ENCODE measurements at regions not wholly inside any gene's neighbourhood (a gene's known extent, or its start where the extent isn't known, plus 50 kb on each side); places are given as distances from the start of the nearest gene placed in this dataset.

GRCh38 chr13:80476953-80477352 lies 136.0 kb upstream of the SPRY2 start:
- ChIA-PET RAD21 (ENCODE audit: unreplicated experiment) (interaction anchor here (0.8 to 3.7 kb wide), 29 partner anchors 9 to 270 kb away, joined by 3 to 33 read pairs (median 4); no protein-coding TSS in a partner anchor), SMC1A (ENCODE audit: uncharacterized antibody, unreplicated experiment) (interaction anchor here (0.6 to 11.2 kb wide), 27 partner anchors 9 to 541 kb away, joined by 3 to 209 read pairs (median 4); partner anchors contain the start of gene SPRY2), POLR2A (interaction anchor here (0.6 to 1.5 kb wide), 11 partner anchors 8 to 134 kb away, joined by 3 to 5 read pairs (median 3); no protein-coding TSS in a partner anchor), CTCF (interaction anchor here (0.7 to 3.2 kb wide), 13 partner anchors 9 to 541 kb away, joined by 3 to 12 read pairs (median 3); no protein-coding TSS in a partner anchor)
- in situ Hi-C loops (cut with MboI) (no loop called here), intact Hi-C loops (cut with micrococcal nuclease; ENCODE audit: unreplicated experiment) (no loop called here)
- Histone ChIP-seq H3K9ac (ENCODE audit: control insufficient read depth, insufficient read depth, low read length) (no peak overlapping the region), H3K79me2 (ENCODE audit: control insufficient read depth, insufficient read depth, low read length) (no peaks in the 10 kb centered on the region), H3K4me1 (ENCODE audit: control insufficient read depth, insufficient read depth, low read length) (no peaks in the 10 kb centered on the region), H3K27ac (ENCODE audit: control insufficient read depth, insufficient read depth) (no peak overlapping the region), H2AFZ (ENCODE audit: control insufficient read depth, low read depth, low read length) (no peak overlapping the region), H3K4me2 (ENCODE audit: control insufficient read depth, insufficient read depth) (no peak overlapping the region), H3K36me3 (ENCODE audit: control insufficient read depth in 2 of 2, insufficient read depth in 2 of 2, low read length in 1 of 2) (no peaks in the 10 kb centered on the region), H4K20me1 (ENCODE audit: control insufficient read depth, insufficient read depth) (no peaks in the 10 kb centered on the region), H3K27me3 (replicated peaks in 1 of 2; ENCODE audit: control insufficient read depth in 2 of 2, insufficient read depth in 2 of 2, low read length in 1 of 2) (no peaks in the 10 kb centered on the region), H3K4me3 (no peak overlapping the region), H3K9me3 (replicated peaks; ENCODE audit: control insufficient read depth, insufficient read depth, low read length) (no peaks in the 10 kb centered on the region)
- DNase-seq (ENCODE audit: low read depth, low spot score) (no peak), FAIRE-seq (no peak), ATAC-seq (peak; percentile 49)
- TF ChIP-seq MEF2B (IDR thresholded peaks at IDR 0.05; ENCODE audit: partially characterized antibody, poor library complexity, severe bottlenecking) (peak; percentile 44), BHLHE40 (IDR thresholded peaks at IDR 0.05; ENCODE audit: borderline replicate concordance in 1 of 2, low read depth in 2 of 2, low read length in 1 of 2) (peak; percentile 69 to 89; a peak in 3 of 4 replicates), RELA (IDR thresholded peaks at IDR 0.05; ENCODE audit: borderline replicate concordance, partially characterized antibody) (no peak), SP1 (IDR thresholded peaks at IDR 0.05; ENCODE audit: low read depth, low read length) (no peak), SRF (IDR thresholded peaks at IDR 0.05; ENCODE audit: low read depth in 2 of 2, low read length in 2 of 2) (no peak)
- TF ChIP-seq, protein P1, sequence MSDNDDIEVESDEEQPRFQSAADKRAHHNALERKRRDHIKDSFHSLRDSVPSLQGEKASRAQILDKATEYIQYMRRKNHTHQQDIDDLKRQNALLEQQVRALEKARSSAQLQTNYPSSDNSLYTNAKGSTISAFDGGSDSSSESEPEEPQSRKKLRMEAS (IDR thresholded peaks at IDR 0.05; ENCODE audit: low read depth, low read length) = no peak
- WGBS (ENCODE audit: insufficient coverage, insufficient replicate concordance, low lambda C conversion rate, missing lambda C conversion rate) = 0% methylated on average over 3 of the region's 3 CpGs
- BruUV-seq (replicated peaks) = no TSS peak

GRCh38 chr13:80475718-80476117 lies 134.8 kb upstream of the SPRY2 start:
- H3K4me3 ChIP-seq = no peak overlapping the region
- no peak for ATAC-seq
- no TSS peak for BruUV-seq (replicated peaks)
- ChIA-PET CTCF (interaction anchor here (1.2 to 3.2 kb wide), 5 partner anchors 10 to 133 kb away, joined by 3 to 12 read pairs (median 5); no protein-coding TSS in a partner anchor), RAD21 (ENCODE audit: unreplicated experiment) (interaction anchor here (1.1 to 3.7 kb wide), 13 partner anchors 12 to 136 kb away, joined by 3 to 33 read pairs (median 6); no protein-coding TSS in a partner anchor), SMC1A (ENCODE audit: uncharacterized antibody, unreplicated experiment) (interaction anchor here (0.7 to 11.2 kb wide), 17 partner anchors 11 to 542 kb away, joined by 3 to 209 read pairs (median 4); no protein-coding TSS in a partner anchor), POLR2A (no interaction called here)
- H3K9me3 ChIP-seq (replicated peaks; ENCODE audit: control insufficient read depth, insufficient read depth, low read length) = no peaks in the 10 kb centered on the region
- H2AFZ ChIP-seq (ENCODE audit: control insufficient read depth, low read depth, low read length) = no peak overlapping the region
- no peaks in the 10 kb centered on the region for H3K27me3 ChIP-seq (replicated peaks in 1 of 2; ENCODE audit: control insufficient read depth in 2 of 2, insufficient read depth in 2 of 2, low read length in 1 of 2)
- no peaks in the 10 kb centered on the region for H3K4me1 ChIP-seq (ENCODE audit: control insufficient read depth, insufficient read depth, low read length)
- no peaks in the 10 kb centered on the region for H3K36me3 ChIP-seq (ENCODE audit: control insufficient read depth in 2 of 2, insufficient read depth in 2 of 2, low read length in 1 of 2)
- 0% methylated on average over 2 of the region's 2 CpGs for WGBS (ENCODE audit: insufficient coverage, insufficient replicate concordance, low lambda C conversion rate, missing lambda C conversion rate)
- in situ Hi-C loops (cut with MboI) (no loop called here), intact Hi-C loops (cut with micrococcal nuclease; ENCODE audit: unreplicated experiment) (no loop called here)
- no peak overlapping the region for H3K4me2 ChIP-seq (ENCODE audit: control insufficient read depth, insufficient read depth)
- H3K79me2 ChIP-seq (ENCODE audit: control insufficient read depth, insufficient read depth, low read length) = no peaks in the 10 kb centered on the region
- no peak for FAIRE-seq
- no peak overlapping the region for H3K27ac ChIP-seq (ENCODE audit: control insufficient read depth, insufficient read depth)
- no peaks in the 10 kb centered on the region for H4K20me1 ChIP-seq (ENCODE audit: control insufficient read depth, insufficient read depth)
- no peak for DNase-seq (ENCODE audit: low read depth, low spot score)
- H3K9ac ChIP-seq (ENCODE audit: control insufficient read depth, insufficient read depth, low read length) = no peak overlapping the region
- TF ChIP-seq MEF2A (IDR thresholded peaks at IDR 0.05; ENCODE audit: insufficient read depth, low read depth, low read length) (no peak), POLR2AphosphoS5 (IDR thresholded peaks at IDR 0.05; ENCODE audit: low read length) (no peak), POLR2AphosphoS2 (IDR thresholded peaks at IDR 0.05; ENCODE audit: low read depth, low read length) (no peak), TCF7 (IDR thresholded peaks at IDR 0.05; ENCODE audit: borderline replicate concordance) (no peak), SREBF1 (IDR thresholded peaks at IDR 0.05; ENCODE audit: low read length) (no peak), KAT2A (conservative IDR thresholded peaks at IDR 0.05; ENCODE audit: control insufficient read depth, low read depth, low read length) (no peak), RELB (IDR thresholded peaks at IDR 0.05; ENCODE audit: low read depth) (no peak), BMI1 (IDR thresholded peaks at IDR 0.05; ENCODE audit: borderline replicate concordance) (no peak), GATAD2B (conservative IDR thresholded peaks at IDR 0.05; ENCODE audit: low read depth) (no peak), DPF2 (IDR thresholded peaks at IDR 0.05) (no peak), HDAC2 (IDR thresholded peaks at IDR 0.05) (no peak), CBX5 (IDR thresholded peaks at IDR 0.05; ENCODE audit: low read depth) (no peak)

All from GM12878 (cell line).